HepG2 (cell line): ENCODE measurements at regions not wholly inside any gene's neighbourhood (a gene's known extent, or its start where the extent isn't known, plus 50 kb on each side); places are given as distances from the start of the nearest gene placed in this dataset.

Experiments used
- HOXD1 ChIP-seq: sonication (generic); formaldehyde crosslinking; IDR thresholded peaks from 2 replicates; pipeline ENCODE4 v1.5.0; 2020; ENCODE audit warnings: missing genetic modification reagents
- NFE2L1 ChIP-seq: sonication (generic); formaldehyde crosslinking; IDR thresholded peaks from 2 replicates; pipeline ENCODE4 v1.4.0; 2020; ENCODE audit warnings: missing genetic modification reagents, mild to moderate bottlenecking, borderline replicate concordance
- ZNF292 ChIP-seq: sonication (generic); formaldehyde crosslinking; IDR thresholded peaks from 2 replicates; pipeline ENCODE4 v1.8.1; 2022; ENCODE audit warnings: mild to moderate bottlenecking, low read depth, missing genetic modification reagents, borderline replicate concordance
- ZNF772 ChIP-seq: sonication (generic); formaldehyde crosslinking; IDR thresholded peaks from 2 replicates; pipeline ENCODE4 v1.5.0; 2020; ENCODE audit warnings: mild to moderate bottlenecking, missing genetic modification reagents
- ZNF841 ChIP-seq: sonication (generic); formaldehyde crosslinking; IDR thresholded peaks from 2 replicates; pipeline ENCODE4 v1.8.1; 2023; ENCODE audit warnings: missing genetic modification reagents, borderline replicate concordance
- TF ChIP-seq, protein P1 (sequence below): sonication (generic); formaldehyde crosslinking; IDR thresholded peaks from 2 replicates; pipeline ENCODE4 v1.4.0; 2020; ENCODE audit warnings: missing genetic modification reagents
- TF ChIP-seq, protein P2 (sequence below): IDR thresholded peaks from 2 replicates; pipeline ENCODE4 v1.6.1; 2018; ENCODE audit warnings: missing genetic modification reagents
- TF ChIP-seq, protein P3 (sequence below): sonication (generic); formaldehyde crosslinking; IDR thresholded peaks from 2 replicates; pipeline ENCODE4 v1.4.0; 2020; ENCODE audit warnings: mild to moderate bottlenecking, missing genetic modification reagents, borderline replicate concordance
- TF ChIP-seq, protein P4 (sequence below): sonication (generic); formaldehyde crosslinking; IDR thresholded peaks from 2 replicates; pipeline ENCODE4 v1.5.0; 2020; ENCODE audit warnings: mild to moderate bottlenecking, missing genetic modification reagents

DNA sequence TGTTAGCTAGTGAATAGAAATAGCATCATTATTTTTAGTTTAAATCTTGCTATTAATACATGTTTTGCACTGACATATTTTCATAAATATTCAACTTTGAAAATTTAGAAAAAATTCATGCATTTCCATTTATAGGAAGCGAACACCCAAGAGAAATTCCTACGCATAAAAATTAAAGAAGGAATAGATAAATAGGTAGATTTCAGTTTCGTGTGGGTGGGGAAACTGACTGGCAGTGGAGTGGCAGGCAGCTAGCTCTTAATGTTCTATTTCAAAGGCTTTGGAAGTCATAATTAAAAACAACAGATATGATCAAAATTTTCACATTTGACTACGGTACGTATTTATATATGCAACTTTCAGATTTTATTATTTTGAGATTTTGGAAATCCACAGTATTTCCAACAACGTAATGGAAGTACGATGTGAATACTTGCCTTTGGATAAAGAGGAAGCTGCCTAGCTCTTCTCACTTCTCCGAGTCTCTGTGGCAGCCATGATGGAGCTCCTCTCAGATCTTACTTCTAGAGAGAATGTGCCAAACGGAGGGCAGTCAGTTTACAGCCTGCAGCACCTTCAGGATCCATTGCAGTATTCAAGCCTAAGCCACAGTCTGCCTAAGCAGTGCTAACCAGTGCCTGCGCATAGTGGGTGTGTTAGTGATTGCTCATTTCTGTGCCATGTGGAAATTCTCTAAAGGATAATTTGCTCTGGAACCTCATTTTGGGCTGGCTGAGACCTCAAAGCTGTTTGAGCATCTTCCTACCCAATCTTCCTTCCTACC lies 62.9 kb upstream of the RGS4 start (continued):
- TF ChIP-seq, protein P1, sequence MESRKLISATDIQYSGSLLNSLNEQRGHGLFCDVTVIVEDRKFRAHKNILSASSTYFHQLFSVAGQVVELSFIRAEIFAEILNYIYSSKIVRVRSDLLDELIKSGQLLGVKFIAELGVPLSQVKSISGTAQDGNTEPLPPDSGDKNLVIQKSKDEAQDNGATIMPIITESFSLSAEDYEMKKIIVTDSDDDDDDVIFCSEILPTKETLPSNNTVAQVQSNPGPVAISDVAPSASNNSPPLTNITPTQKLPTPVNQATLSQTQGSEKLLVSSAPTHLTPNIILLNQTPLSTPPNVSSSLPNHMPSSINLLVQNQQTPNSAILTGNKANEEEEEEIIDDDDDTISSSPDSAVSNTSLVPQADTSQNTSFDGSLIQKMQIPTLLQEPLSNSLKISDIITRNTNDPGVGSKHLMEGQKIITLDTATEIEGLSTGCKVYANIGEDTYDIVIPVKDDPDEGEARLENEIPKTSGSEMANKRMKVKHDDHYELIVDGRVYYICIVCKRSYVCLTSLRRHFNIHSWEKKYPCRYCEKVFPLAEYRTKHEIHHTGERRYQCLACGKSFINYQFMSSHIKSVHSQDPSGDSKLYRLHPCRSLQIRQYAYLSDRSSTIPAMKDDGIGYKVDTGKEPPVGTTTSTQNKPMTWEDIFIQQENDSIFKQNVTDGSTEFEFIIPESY = no peak
- TF ChIP-seq, protein P2, sequence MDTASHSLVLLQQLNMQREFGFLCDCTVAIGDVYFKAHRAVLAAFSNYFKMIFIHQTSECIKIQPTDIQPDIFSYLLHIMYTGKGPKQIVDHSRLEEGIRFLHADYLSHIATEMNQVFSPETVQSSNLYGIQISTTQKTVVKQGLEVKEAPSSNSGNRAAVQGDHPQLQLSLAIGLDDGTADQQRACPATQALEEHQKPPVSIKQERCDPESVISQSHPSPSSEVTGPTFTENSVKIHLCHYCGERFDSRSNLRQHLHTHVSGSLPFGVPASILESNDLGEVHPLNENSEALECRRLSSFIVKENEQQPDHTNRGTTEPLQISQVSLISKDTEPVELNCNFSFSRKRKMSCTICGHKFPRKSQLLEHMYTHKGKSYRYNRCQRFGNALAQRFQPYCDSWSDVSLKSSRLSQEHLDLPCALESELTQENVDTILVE (CRISPR knock-in tag) = no peak
- TF ChIP-seq HOXD1 (CRISPR knock-in tag) = no peak
- no peak for TF ChIP-seq NFE2L1
- TF ChIP-seq, protein P3, sequence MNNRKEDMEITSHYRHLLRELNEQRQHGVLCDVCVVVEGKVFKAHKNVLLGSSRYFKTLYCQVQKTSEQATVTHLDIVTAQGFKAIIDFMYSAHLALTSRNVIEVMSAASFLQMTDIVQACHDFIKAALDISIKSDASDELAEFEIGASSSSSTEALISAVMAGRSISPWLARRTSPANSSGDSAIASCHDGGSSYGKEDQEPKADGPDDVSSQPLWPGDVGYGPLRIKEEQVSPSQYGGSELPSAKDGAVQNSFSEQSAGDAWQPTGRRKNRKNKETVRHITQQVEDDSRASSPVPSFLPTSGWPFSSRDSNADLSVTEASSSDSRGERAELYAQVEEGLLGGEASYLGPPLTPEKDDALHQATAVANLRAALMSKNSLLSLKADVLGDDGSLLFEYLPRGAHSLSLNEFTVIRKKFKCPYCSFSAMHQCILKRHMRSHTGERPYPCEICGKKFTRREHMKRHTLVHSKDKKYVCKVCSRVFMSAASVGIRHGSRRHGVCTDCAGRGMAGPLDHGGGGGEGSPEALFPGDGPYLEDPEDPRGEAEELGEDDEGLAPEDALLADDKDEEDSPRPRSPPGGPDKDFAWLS (CRISPR knock-in tag) = no peak
- no peak for TF ChIP-seq ZNF841
- TF ChIP-seq ZNF772 (CRISPR knock-in tag) = no peak
- TF ChIP-seq ZNF292 (CRISPR knock-in tag) = no peak
- TF ChIP-seq, protein P4, sequence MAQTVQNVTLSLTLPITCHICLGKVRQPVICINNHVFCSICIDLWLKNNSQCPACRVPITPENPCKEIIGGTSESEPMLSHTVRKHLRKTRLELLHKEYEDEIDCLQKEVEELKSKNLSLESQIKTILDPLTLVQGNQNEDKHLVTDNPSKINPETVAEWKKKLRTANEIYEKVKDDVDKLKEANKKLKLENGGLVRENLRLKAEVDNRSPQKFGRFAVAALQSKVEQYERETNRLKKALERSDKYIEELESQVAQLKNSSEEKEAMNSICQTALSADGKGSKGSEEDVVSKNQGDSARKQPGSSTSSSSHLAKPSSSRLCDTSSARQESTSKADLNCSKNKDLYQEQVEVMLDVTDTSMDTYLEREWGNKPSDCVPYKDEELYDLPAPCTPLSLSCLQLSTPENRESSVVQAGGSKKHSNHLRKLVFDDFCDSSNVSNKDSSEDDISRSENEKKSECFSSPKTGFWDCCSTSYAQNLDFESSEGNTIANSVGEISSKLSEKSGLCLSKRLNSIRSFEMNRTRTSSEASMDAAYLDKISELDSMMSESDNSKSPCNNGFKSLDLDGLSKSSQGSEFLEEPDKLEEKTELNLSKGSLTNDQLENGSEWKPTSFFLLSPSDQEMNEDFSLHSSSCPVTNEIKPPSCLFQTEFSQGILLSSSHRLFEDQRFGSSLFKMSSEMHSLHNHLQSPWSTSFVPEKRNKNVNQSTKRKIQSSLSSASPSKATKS = no peak
